ENCODE measurements at regions not wholly inside any gene's neighbourhood (a gene's known extent, or its start where the extent isn't known, plus 50 kb on each side); places are given as distances from the start of the nearest gene placed in this dataset.

GRCh38 chr9:108239696-108240321 is 616.0 kb downstream of the ACTL7B start:
- no peak for DNase-seq (ENCODE audit: low spot score)

- DNase-seq (ENCODE audit: low spot score) = no peak
These were observed 620.2 kb downstream of the ACTL7B start for GRCh38 chr9:108235609-108236008.

- DNase-seq (ENCODE audit: low spot score) = no peak
These were observed 621.0 kb downstream of the ACTL7B start for GRCh38 chr9:108234811-108235210.

GRCh38 chr9:108225149-108225800 is 630.5 kb downstream of the ACTL7B start:
- no peak for DNase-seq (ENCODE audit: low spot score)

- no peak for DNase-seq (ENCODE audit: low spot score)
These were observed 631.1 kb downstream of the ACTL7B start for GRCh38 chr9:108224716-108225115.

GRCh38 chr9:108219664-108220063 is 636.1 kb downstream of the ACTL7B start:
- DNase-seq (ENCODE audit: low spot score) = no peak

- no peak for DNase-seq (ENCODE audit: low spot score)
These were observed 638.1 kb downstream of the ACTL7B start for GRCh38 chr9:108217431-108218349.

- no peak for DNase-seq (ENCODE audit: low spot score)
These were observed 642.3 kb downstream of the ACTL7B start for GRCh38 chr9:108213511-108213910.

- DNase-seq (ENCODE audit: low spot score) = no peak
These were observed 643.6 kb downstream of the ACTL7B start for GRCh38 chr9:108212184-108212583.

- no peak for DNase-seq (ENCODE audit: low spot score)
These were observed 644.3 kb downstream of the ACTL7B start for GRCh38 chr9:108211411-108211955.

- no peak for DNase-seq (ENCODE audit: low spot score)
These were observed 646.6 kb downstream of the ACTL7B start for GRCh38 chr9:108209132-108209685.

GRCh38 chr9:108207561-108208165 is 648.1 kb downstream of the ACTL7B start:
- no peak for DNase-seq (ENCODE audit: low spot score)

GRCh38 chr9:108205276-108205675 is 650.5 kb downstream of the ACTL7B start:
- no peak for DNase-seq (ENCODE audit: low spot score)

- no peak for DNase-seq (ENCODE audit: low spot score)
These were observed 657.9 kb downstream of the ACTL7B start for GRCh38 chr9:108197899-108198298.

GRCh38 chr9:108197008-108197365 is 658.8 kb downstream of the ACTL7B start:
- DNase-seq (ENCODE audit: low spot score) = no peak

- no peak for DNase-seq (ENCODE audit: low spot score)
These were observed 659.3 kb downstream of the ACTL7B start for GRCh38 chr9:108196332-108197007.

- no peak for DNase-seq (ENCODE audit: low spot score)
These were observed 661.6 kb downstream of the ACTL7B start for GRCh38 chr9:108194154-108194553.

- no peak for DNase-seq (ENCODE audit: low spot score)
These were observed 662.6 kb downstream of the ACTL7B start for GRCh38 chr9:108193026-108193710.

- DNase-seq (ENCODE audit: low spot score) = no peak
These were observed 664.7 kb downstream of the ACTL7B start for GRCh38 chr9:108191065-108191464.

GRCh38 chr9:108188976-108189375 is 666.8 kb downstream of the ACTL7B start:
- DNase-seq (ENCODE audit: low spot score) = no peak

GRCh38 chr9:108188482-108188881 is 667.3 kb downstream of the ACTL7B start:
- no peak for DNase-seq (ENCODE audit: low spot score)
